IMR-90 (cell line): ENCODE measurements at regions not wholly inside any gene's neighbourhood (a gene's known extent, or its start where the extent isn't known, plus 50 kb on each side); places are given as distances from the start of the nearest gene placed in this dataset.

ENCODE experiments used
- ATAC-seq: fragments of 200-7000 bp; cut with Tn5 transposase; 2 replicates; pipeline ENCODE4 v1.9.1; 2020; ENCODE audit warnings: low read depth, mild to moderate bottlenecking, moderate library complexity
- BruUV-seq: library from RNA; stranded (reverse); fragments of 400-500 nt; replicated peaks from 2 replicates; lab custom pipeline; 2021; lab: Mats Ljungman, UMichigan
- CTCF ChIA-PET: fragments of 300-600 bp; formaldehyde crosslinking; extraction: SDS; loops from one replicate; lab custom pipeline; 2021; ENCODE audit warnings: antibody characterized with exemption; lab: Yijun Ruan, JAX
- POLR2A ChIA-PET: fragments of 300-600 bp; sonication (Branson Sonifier 250); formaldehyde crosslinking; loops from one replicate; lab custom pipeline; 2022; ENCODE audit warnings: antibody characterized with exemption; ENCODE audit not compliant: unreplicated experiment; lab: Charles Lee
- DNase-seq: peaks from one replicate; pipeline ENCODE4 v3.0.0; 2013
- H2AFZ ChIP-seq: replicated peaks from 2 replicates; pipeline ENCODE3; 2013; ENCODE audit warnings: low read length, mild to moderate bottlenecking; ENCODE audit not compliant: poor library complexity
- H2AK5ac ChIP-seq: 2 replicates; pipeline ENCODE4 v1.6.1; 2013; ENCODE audit warnings: low read depth, low read length, inconsistent platforms
- H2AK9ac ChIP-seq: replicated peaks from 2 replicates; pipeline ENCODE3; 2013; ENCODE audit warnings: mild to moderate bottlenecking, low read depth, low read length, moderate library complexity; ENCODE audit not compliant: poor library complexity
- H2BK120ac ChIP-seq: 2 replicates; pipeline ENCODE4 v1.6.1; 2013; ENCODE audit warnings: low read depth, low read length, inconsistent platforms
- H2BK15ac ChIP-seq: 3 replicates; pipeline ENCODE4 v1.6.1; 2013; ENCODE audit warnings: low read depth, low read length, inconsistent platforms
- H2BK20ac ChIP-seq: 2 replicates; pipeline ENCODE4 v1.6.1; 2013; ENCODE audit warnings: low read depth, mild to moderate bottlenecking, inconsistent platforms, low read length, moderate library complexity
- H2BK5ac ChIP-seq: 2 replicates; pipeline ENCODE4 v1.6.1; 2013; ENCODE audit warnings: mild to moderate bottlenecking, low read depth, low read length, inconsistent platforms; ENCODE audit not compliant: poor library complexity, severe bottlenecking
- H3K14ac ChIP-seq: replicated peaks from 2 replicates; pipeline ENCODE4 v1.6.1; 2013; ENCODE audit warnings: low read depth, low read length, inconsistent platforms
- H3K18ac ChIP-seq: 2 replicates; pipeline ENCODE4 v1.6.1; 2013; ENCODE audit warnings: low read depth, low read length, control low read depth
- H3K23ac ChIP-seq: 2 replicates; pipeline ENCODE4 v1.6.1; 2013; ENCODE audit warnings: low read depth, low read length, inconsistent platforms
- H3K27ac ChIP-seq: 2 replicates; pipeline ENCODE4 v1.5.1; 2013; ENCODE audit warnings: mild to moderate bottlenecking, control low read depth, low read length; ENCODE audit not compliant: insufficient read depth
- H3K27me3 ChIP-seq: 2 replicates; pipeline ENCODE4 v1.6.1; 2013; ENCODE audit warnings: low read length; ENCODE audit not compliant: control insufficient read depth, insufficient read depth
- H3K36me3 ChIP-seq: 2 replicates; pipeline ENCODE4 v1.6.1; 2013; ENCODE audit warnings: low read length, mixed read lengths; ENCODE audit not compliant: control insufficient read depth, insufficient read depth
- H3K4ac ChIP-seq: 2 replicates; pipeline ENCODE4 v1.6.1; 2013; ENCODE audit warnings: low read depth, low read length, inconsistent platforms
- H3K4me1 ChIP-seq: 2 replicates; pipeline ENCODE4 v1.6.1; 2013; ENCODE audit warnings: low read length, mixed read lengths; ENCODE audit not compliant: control insufficient read depth, insufficient read depth
- H3K4me2 ChIP-seq: 2 replicates; pipeline ENCODE4 v1.6.1; 2013; ENCODE audit warnings: low read depth, mild to moderate bottlenecking, control low read depth, low read length, moderate library complexity
- H3K4me3 ChIP-seq: 2 replicates; pipeline ENCODE4 v1.5.1; 2013; ENCODE audit warnings: low read depth, mild to moderate bottlenecking, control low read depth, low read length, moderate library complexity; ENCODE audit not compliant: insufficient read depth
- H3K56ac ChIP-seq: 2 replicates; pipeline ENCODE4 v1.6.1; 2013; ENCODE audit warnings: low read length, inconsistent platforms; ENCODE audit not compliant: insufficient read depth; ENCODE audit errors: extremely low read depth
- H3K79me1 ChIP-seq, 2 experiments: 2 replicates each; pipeline ENCODE4 v1.6.1; 2013; ENCODE audit warnings: low read length in 2 of 2, inconsistent platforms in 1 of 2, low read depth in 1 of 2
- H3K9ac ChIP-seq: 2 replicates; pipeline ENCODE4 v1.6.1; 2013; ENCODE audit warnings: low read depth, low read length, control low read depth
- H3K9me1 ChIP-seq: 2 replicates; pipeline ENCODE4 v1.6.1; 2013; ENCODE audit warnings: low read length, inconsistent platforms; ENCODE audit not compliant: insufficient read depth
- H3K9me3 ChIP-seq: 2 replicates; pipeline ENCODE4 v1.6.1; 2013; ENCODE audit warnings: low read length; ENCODE audit not compliant: control insufficient read depth, insufficient read depth
- H4K20me1 ChIP-seq: 2 replicates; pipeline ENCODE4 v1.6.1; 2013; ENCODE audit warnings: low read length, inconsistent platforms; ENCODE audit not compliant: insufficient read depth
- H4K5ac ChIP-seq: 2 replicates; pipeline ENCODE4 v1.6.1; 2013; ENCODE audit warnings: mild to moderate bottlenecking, low read depth, low read length, control low read depth
- H4K8ac ChIP-seq, 2 experiments: 2 replicates each; pipeline ENCODE4 v1.6.1; 2013; ENCODE audit warnings: low read depth in 2 of 2, low read length in 2 of 2, control low read depth in 1 of 2, inconsistent platforms in 1 of 2
- H4K91ac ChIP-seq: 2 replicates; pipeline ENCODE4 v1.6.1; 2013; ENCODE audit warnings: low read depth, low read length, inconsistent platforms; ENCODE audit not compliant: insufficient read depth
- BHLHE40 ChIP-seq: fragments of 150-350 bp; IDR thresholded peaks from 2 replicates; pipeline ENCODE4 v1.6.1; 2016; ENCODE audit warnings: mild to moderate bottlenecking, low read depth, low read length
- CEBPB ChIP-seq: IDR thresholded peaks from 2 replicates; pipeline ENCODE4 v1.6.1; 2012; ENCODE audit warnings: low read depth, low read length, improper control_type of control experiment
- CHD1 ChIP-seq: IDR thresholded peaks from 2 replicates; pipeline ENCODE4 v1.6.1; 2012; ENCODE audit warnings: low read depth, low read length, improper control_type of control experiment
- CTCF ChIP-seq: conservative IDR thresholded peaks from 2 replicates; pipeline ENCODE4 v1.5.1; 2012; ENCODE audit warnings: mild to moderate bottlenecking, low read depth, low read length, improper control_type of control experiment
- ELK1 ChIP-seq: fragments of 150-350 bp; IDR thresholded peaks from 2 replicates; pipeline ENCODE4 v1.6.1; 2016; ENCODE audit warnings: low read depth, mild to moderate bottlenecking, low read length, moderate library complexity, borderline replicate concordance
- FOS ChIP-seq: fragments of 150-350 bp; IDR thresholded peaks from 2 replicates; pipeline ENCODE4 v1.6.1; 2016; ENCODE audit warnings: low read depth, low read length
- MAZ ChIP-seq: IDR thresholded peaks from 2 replicates; pipeline ENCODE4 v1.6.1; 2012; ENCODE audit warnings: low read depth, mild to moderate bottlenecking, low read length, improper control_type of control experiment, moderate library complexity, borderline replicate concordance
- NFE2L2 ChIP-seq: fragments of 150-350 bp; IDR thresholded peaks from 2 replicates; pipeline ENCODE4 v1.6.1; 2016; ENCODE audit warnings: low read depth, mild to moderate bottlenecking, low read length
- RAD21 ChIP-seq: IDR thresholded peaks from 2 replicates; pipeline ENCODE4 v1.6.1; 2012; ENCODE audit warnings: low read length, improper control_type of control experiment
- RCOR1 ChIP-seq: IDR thresholded peaks from 2 replicates; pipeline ENCODE4 v1.6.1; 2012; ENCODE audit warnings: mild to moderate bottlenecking, low read length, improper control_type of control experiment; ENCODE audit not compliant: insufficient replicate concordance
- WGBS, 2 experiments: methylation state at CpG; one replicate each; pipeline versions ENCODE4 v1.1.5 to v1.1.7; 2013; ENCODE audit warnings: missing lambda C conversion rate in 2 of 2; ENCODE audit not compliant: insufficient read length in 1 of 2; ENCODE audit errors: extremely low coverage in 2 of 2; 5-methylcytosine and 5-hydroxymethylcytosine counted together
- dilution Hi-C: fragments of 300-500 bp; cut with HindIII; formaldehyde crosslinking; loops from one replicate; pipeline ENCODE4 v1.14.3; 2018; ENCODE audit warnings: low sequenced_read_pairs; ENCODE audit not compliant: unreplicated experiment
- in situ Hi-C: fragments of 300-500 bp; cut with MboI; formaldehyde crosslinking; loops from 3 replicates; pipeline ENCODE4 v1.14.3; 2019; ENCODE audit warnings: low sequenced_read_pairs, inconsistent platforms, mixed read lengths
- intact Hi-C: fragments of 100-400 bp; cut with micrococcal nuclease; formaldehyde crosslinking; loops from 2 replicates; pipeline ENCODE4 v1.10.0; 2022

- no peak overlapping the region for H3K4me2 ChIP-seq
- no peaks in the 10 kb centered on the region for H3K9me1 ChIP-seq
- H3K18ac ChIP-seq = no peak overlapping the region
- no peaks in the 10 kb centered on the region for H4K20me1 ChIP-seq
- intact Hi-C loops (no loop called here), in situ Hi-C loops (no loop called here), dilution Hi-C loops (no loop called here)
- H3K36me3 ChIP-seq = no peaks in the 10 kb centered on the region
- H3K4ac ChIP-seq = no peak overlapping the region
- H3K4me1 ChIP-seq = no peaks in the 10 kb centered on the region
- no peak overlapping the region for H2AK9ac ChIP-seq
- no peak overlapping the region for H2AK5ac ChIP-seq
- CTCF ChIA-PET = no interaction called here
- no peak overlapping the region for H2BK15ac ChIP-seq
- no peak overlapping the region for H3K14ac ChIP-seq
- no peak overlapping the region for H4K5ac ChIP-seq
- H3K56ac ChIP-seq = no peak overlapping the region
- BruUV-seq = no TSS peak
- POLR2A ChIA-PET = no interaction called here
- no peaks in the 10 kb centered on the region for H3K79me1 ChIP-seq
- no peak overlapping the region for H3K23ac ChIP-seq
- no peak overlapping the region for H3K4me3 ChIP-seq
- no peak overlapping the region for H3K27ac ChIP-seq
- DNase-seq (no peak), ATAC-seq (no peak)
- TF ChIP-seq RAD21 (no peak), RCOR1 (no peak), CTCF (no peak), ELK1 (no peak), NFE2L2 (no peak), FOS (no peak), MAZ (no peak), CHD1 (no peak), CEBPB (no peak), BHLHE40 (no peak)
- H3K9me3 ChIP-seq = no peaks in the 10 kb centered on the region
- no CpG with 5 or more reads among the region's 3 CpGs for WGBS, 2 experiments
- H2BK20ac ChIP-seq = no peak overlapping the region
- H3K27me3 ChIP-seq = no peaks in the 10 kb centered on the region
- no peak overlapping the region for H4K91ac ChIP-seq
- H2BK5ac ChIP-seq = no peak overlapping the region
- no peak overlapping the region for H2AFZ ChIP-seq
- H3K9ac ChIP-seq = no peak overlapping the region
- H2BK120ac ChIP-seq = no peak overlapping the region
- H4K8ac ChIP-seq = no peak overlapping the region
Measured at GRCh38 chr13:68667863-68668262, 1437.7 kb upstream of the PCDH9 start.
